ENCODE measurements at regions not wholly inside any gene's neighbourhood (a gene's known extent, or its start where the extent isn't known, plus 50 kb on each side); places are given as distances from the start of the nearest gene placed in this dataset.

GRCh38 chr18:10239103-10239502 lies 215.3 kb upstream of the APCDD1 start:
- H3K4me3 ChIP-seq (ENCODE audit: low read length): no peak overlapping the region
- no peak overlapping the region for H3K4me2 ChIP-seq (ENCODE audit: low read length)
- H3K36me3 ChIP-seq (ENCODE audit: insufficient read depth, low read length): no peaks in the 10 kb centered on the region
- no peak overlapping the region for H3K9ac ChIP-seq (ENCODE audit: low read depth, low read length)
- H3K27me3 ChIP-seq (ENCODE audit: control insufficient read depth, insufficient read depth, low read length): peaks cover 10% of the 10 kb centered on the region
- H3K9me3 ChIP-seq (replicated peaks; ENCODE audit: low read length): no peaks in the 10 kb centered on the region
- H3K4me1 ChIP-seq (ENCODE audit: control insufficient read depth, insufficient read depth, low read length): peaks cover 8% of the 10 kb centered on the region

- Histone ChIP-seq H3K9ac (ENCODE audit: low read depth, low read length) (no peak overlapping the region), H3K4me3 (ENCODE audit: low read length) (no peak overlapping the region), H3K27me3 (ENCODE audit: control insufficient read depth, insufficient read depth, low read length) (peaks cover 20% of the 10 kb centered on the region), H3K4me2 (ENCODE audit: low read length) (no peak overlapping the region), H3K4me1 (ENCODE audit: control insufficient read depth, insufficient read depth, low read length) (peaks cover 3% of the 10 kb centered on the region), H3K36me3 (ENCODE audit: insufficient read depth, low read length) (no peaks in the 10 kb centered on the region), H3K9me3 (replicated peaks; ENCODE audit: low read length) (no peaks in the 10 kb centered on the region)
These were observed 214.3 kb upstream of the APCDD1 start for GRCh38 chr18:10239991-10240634.

DNA sequence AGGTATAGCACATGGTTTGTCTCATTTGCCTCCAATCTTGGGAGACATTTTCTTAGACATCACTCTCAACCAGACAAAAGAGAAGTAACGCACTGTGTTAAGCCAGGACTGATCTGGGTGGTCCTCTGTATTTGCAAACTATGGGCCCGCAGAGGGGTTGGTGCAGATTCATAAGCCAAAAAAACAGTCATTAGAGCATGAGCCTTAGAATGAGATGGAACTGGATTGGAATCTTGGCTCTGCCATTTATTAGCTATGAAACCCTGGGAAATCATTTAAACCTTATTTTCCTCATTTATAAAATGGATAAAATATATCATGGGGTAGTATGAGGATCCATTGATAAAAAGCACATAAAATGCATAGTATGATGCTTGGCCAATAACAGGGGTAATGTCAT lies 213.5 kb upstream of the APCDD1 start:
- Histone ChIP-seq H3K4me1 (ENCODE audit: control insufficient read depth, insufficient read depth, low read length) (no peaks in the 10 kb centered on the region), H3K9ac (ENCODE audit: low read depth, low read length) (no peak overlapping the region), H3K36me3 (ENCODE audit: insufficient read depth, low read length) (no peaks in the 10 kb centered on the region), H3K9me3 (replicated peaks; ENCODE audit: low read length) (no peaks in the 10 kb centered on the region), H3K27me3 (ENCODE audit: control insufficient read depth, insufficient read depth, low read length) (peaks cover 27% of the 10 kb centered on the region), H3K4me2 (ENCODE audit: low read length) (no peak overlapping the region), H3K4me3 (ENCODE audit: low read length) (no peak overlapping the region)

GRCh38 chr18:10241579-10241978 lies 212.9 kb upstream of the APCDD1 start:
- H3K4me3 ChIP-seq (ENCODE audit: low read length): no peak overlapping the region

GRCh38 chr18:10242936-10243680 lies 211.3 kb upstream of the APCDD1 start:
- Histone ChIP-seq H3K9me3 (replicated peaks; ENCODE audit: low read length) (no peaks in the 10 kb centered on the region), H3K4me2 (ENCODE audit: low read length) (no peak overlapping the region), H3K27me3 (ENCODE audit: control insufficient read depth, insufficient read depth, low read length) (peaks cover 38% of the 10 kb centered on the region), H3K4me1 (ENCODE audit: control insufficient read depth, insufficient read depth, low read length) (no peaks in the 10 kb centered on the region), H3K36me3 (ENCODE audit: insufficient read depth, low read length) (no peaks in the 10 kb centered on the region), H3K4me3 (ENCODE audit: low read length) (no peak overlapping the region), H3K9ac (ENCODE audit: low read depth, low read length) (no peak overlapping the region)

More at GRCh38 chr18:10241579-10241978, 212.9 kb upstream of the APCDD1 start:
- Histone ChIP-seq H3K9me3 (replicated peaks; ENCODE audit: low read length) (no peaks in the 10 kb centered on the region), H3K27me3 (ENCODE audit: control insufficient read depth, insufficient read depth, low read length) (peaks cover 27% of the 10 kb centered on the region), H3K9ac (ENCODE audit: low read depth, low read length) (no peak overlapping the region), H3K4me1 (ENCODE audit: control insufficient read depth, insufficient read depth, low read length) (no peaks in the 10 kb centered on the region), H3K4me2 (ENCODE audit: low read length) (no peak overlapping the region), H3K36me3 (ENCODE audit: insufficient read depth, low read length) (no peaks in the 10 kb centered on the region)

DNA sequence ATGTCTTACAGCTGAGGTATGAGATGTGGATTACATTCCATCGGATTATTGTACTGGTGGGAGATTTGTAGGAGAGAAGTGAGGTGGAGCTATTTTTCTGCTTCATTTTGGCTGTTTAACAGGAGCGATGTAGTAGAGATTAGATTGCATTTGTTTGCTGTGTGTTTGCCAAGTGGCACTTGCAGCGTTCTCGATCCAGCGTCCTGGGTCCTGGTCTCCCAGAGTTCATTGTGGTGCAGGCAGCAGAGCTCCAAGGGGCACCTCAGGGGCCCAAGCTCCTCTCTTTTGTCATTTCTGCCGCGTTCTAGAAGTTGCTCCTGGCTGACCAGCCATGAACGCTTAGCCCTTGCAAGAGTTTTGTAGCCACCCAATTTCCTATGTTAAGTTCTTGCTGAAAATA lies 210.1 kb upstream of the APCDD1 start:
- no peaks in the 10 kb centered on the region for H3K36me3 ChIP-seq (ENCODE audit: insufficient read depth, low read length)
- peaks cover 38% of the 10 kb centered on the region for H3K27me3 ChIP-seq (ENCODE audit: control insufficient read depth, insufficient read depth, low read length)
- no peaks in the 10 kb centered on the region for H3K4me1 ChIP-seq (ENCODE audit: control insufficient read depth, insufficient read depth, low read length)
- H3K9me3 ChIP-seq (replicated peaks; ENCODE audit: low read length): no peaks in the 10 kb centered on the region
- no peak overlapping the region for H3K4me2 ChIP-seq (ENCODE audit: low read length)
- no peak overlapping the region for H3K9ac ChIP-seq (ENCODE audit: low read depth, low read length)
- H3K4me3 ChIP-seq (ENCODE audit: low read length): no peak overlapping the region

DNA sequence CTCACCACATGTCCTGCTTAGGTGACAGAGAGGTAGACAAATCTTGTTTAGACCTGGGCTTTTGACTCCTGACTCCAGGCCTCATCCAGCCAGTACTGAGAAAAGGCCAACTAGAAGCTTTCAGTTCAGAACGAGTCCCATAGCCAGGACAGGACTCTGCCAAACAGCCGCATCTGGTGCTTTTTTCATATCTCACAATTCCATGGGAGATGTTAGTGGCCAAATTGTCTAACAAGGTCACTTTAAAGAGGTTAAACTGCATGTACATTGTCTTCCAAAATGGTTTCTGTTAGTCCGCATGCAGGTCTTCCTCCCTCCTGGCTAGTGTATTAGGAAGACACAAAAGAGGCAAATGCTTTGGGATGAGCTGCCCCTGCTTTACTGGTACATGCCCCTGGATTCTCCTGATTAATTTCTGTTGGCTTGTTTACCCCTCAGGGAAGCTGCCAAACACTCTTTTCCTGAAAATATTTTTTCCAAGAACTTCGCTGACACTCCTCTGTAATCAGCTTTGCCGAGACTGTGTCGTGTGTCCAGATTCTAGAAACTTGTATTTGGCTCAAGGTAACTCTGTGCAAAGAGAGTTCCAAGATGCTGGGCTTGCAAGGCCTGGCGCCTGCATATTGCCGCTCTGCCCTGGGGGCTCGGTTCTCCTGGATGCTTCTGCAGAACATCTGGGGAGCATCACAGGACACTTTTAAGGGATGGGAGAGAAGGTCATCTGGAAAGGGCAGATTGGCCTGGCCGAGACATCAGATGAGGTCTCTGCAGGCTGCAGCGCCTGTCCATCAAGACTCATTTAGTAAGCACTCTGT lies 209.2 kb upstream of the APCDD1 start:
- H3K4me3 ChIP-seq (ENCODE audit: low read length): no peak overlapping the region
- no peaks in the 10 kb centered on the region for H3K36me3 ChIP-seq (ENCODE audit: insufficient read depth, low read length)
- H3K4me2 ChIP-seq (ENCODE audit: low read length): no peak overlapping the region
- no peak overlapping the region for H3K9ac ChIP-seq (ENCODE audit: low read depth, low read length)
- H3K27me3 ChIP-seq (ENCODE audit: control insufficient read depth, insufficient read depth, low read length): peaks cover 35% of the 10 kb centered on the region
- H3K4me1 ChIP-seq (ENCODE audit: control insufficient read depth, insufficient read depth, low read length): no peaks in the 10 kb centered on the region
- H3K9me3 ChIP-seq (replicated peaks; ENCODE audit: low read length): no peaks in the 10 kb centered on the region

- no peak overlapping the region for H3K4me2 ChIP-seq (ENCODE audit: low read length)
- no peak overlapping the region for H3K4me3 ChIP-seq (ENCODE audit: low read length)
- no peak overlapping the region for H3K9ac ChIP-seq (ENCODE audit: low read depth, low read length)
- no peaks in the 10 kb centered on the region for H3K9me3 ChIP-seq (replicated peaks; ENCODE audit: low read length)
- no peaks in the 10 kb centered on the region for H3K4me1 ChIP-seq (ENCODE audit: control insufficient read depth, insufficient read depth, low read length)
- H3K27me3 ChIP-seq (ENCODE audit: control insufficient read depth, insufficient read depth, low read length): peaks cover 34% of the 10 kb centered on the region
- no peaks in the 10 kb centered on the region for H3K36me3 ChIP-seq (ENCODE audit: insufficient read depth, low read length)
These were observed 208.6 kb upstream of the APCDD1 start for GRCh38 chr18:10245846-10246175.

DNA sequence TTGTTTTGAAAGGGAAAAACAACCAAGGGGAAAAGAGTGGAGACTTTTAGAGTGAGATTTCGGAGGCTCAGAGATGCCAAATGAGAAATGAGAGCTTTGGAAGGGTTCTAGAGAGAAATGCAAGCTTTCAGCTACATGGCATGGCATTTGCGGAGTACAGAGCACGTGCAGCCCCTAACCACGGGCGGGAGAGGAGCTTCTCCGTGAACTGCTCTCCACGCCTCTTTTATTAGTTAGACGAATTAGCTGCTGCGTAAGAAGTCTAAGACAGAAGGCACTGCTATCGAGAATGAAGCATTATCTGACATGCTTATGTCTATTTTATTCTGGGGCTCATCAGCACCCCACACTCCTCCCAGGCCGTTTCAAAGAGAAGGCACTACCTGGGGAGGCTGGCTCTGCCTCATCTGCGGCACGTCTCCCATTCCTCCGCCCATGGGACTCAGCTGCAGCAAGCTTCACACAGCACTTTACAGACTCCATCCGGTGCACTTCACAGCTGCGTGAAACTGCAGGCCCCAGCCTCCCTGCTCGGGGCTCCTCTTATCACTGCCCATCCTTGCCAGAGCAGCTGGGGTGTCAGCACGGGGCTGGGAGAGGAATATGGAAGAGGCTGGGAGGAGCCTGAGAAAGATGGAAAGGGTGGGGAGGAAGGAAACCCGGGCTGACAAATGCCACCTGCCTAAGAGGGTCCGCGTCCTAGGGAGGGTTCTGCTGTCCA lies 207.3 kb upstream of the APCDD1 start:
- Histone ChIP-seq H3K9me3 (replicated peaks; ENCODE audit: low read length) (no peaks in the 10 kb centered on the region), H3K27me3 (ENCODE audit: control insufficient read depth, insufficient read depth, low read length) (peaks cover 31% of the 10 kb centered on the region), H3K9ac (ENCODE audit: low read depth, low read length) (no peak overlapping the region), H3K4me3 (ENCODE audit: low read length) (no peak overlapping the region), H3K4me1 (ENCODE audit: control insufficient read depth, insufficient read depth, low read length) (no peaks in the 10 kb centered on the region), H3K4me2 (ENCODE audit: low read length) (no peak overlapping the region), H3K36me3 (ENCODE audit: insufficient read depth, low read length) (no peaks in the 10 kb centered on the region)

DNA sequence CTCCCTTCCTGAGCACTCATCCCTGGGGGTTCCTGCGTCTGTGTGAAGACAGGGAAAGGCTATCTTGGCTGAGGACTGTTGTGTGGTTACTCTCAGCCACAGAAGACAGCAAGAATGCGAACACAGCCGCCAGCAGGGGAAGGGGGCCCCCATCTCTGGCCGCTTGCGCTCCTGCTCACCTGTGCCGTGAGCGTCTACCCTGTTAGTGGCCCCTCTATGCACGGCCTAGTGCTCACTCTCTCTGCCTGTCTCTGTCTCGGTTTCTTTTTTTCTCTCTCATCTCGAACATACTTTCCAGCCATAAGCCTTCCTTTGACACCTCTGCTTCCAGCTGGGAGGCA lies 206.7 kb upstream of the APCDD1 start:
- no peaks in the 10 kb centered on the region for H3K9me3 ChIP-seq (replicated peaks; ENCODE audit: low read length)
- H3K36me3 ChIP-seq (ENCODE audit: insufficient read depth, low read length): no peaks in the 10 kb centered on the region

DNA sequence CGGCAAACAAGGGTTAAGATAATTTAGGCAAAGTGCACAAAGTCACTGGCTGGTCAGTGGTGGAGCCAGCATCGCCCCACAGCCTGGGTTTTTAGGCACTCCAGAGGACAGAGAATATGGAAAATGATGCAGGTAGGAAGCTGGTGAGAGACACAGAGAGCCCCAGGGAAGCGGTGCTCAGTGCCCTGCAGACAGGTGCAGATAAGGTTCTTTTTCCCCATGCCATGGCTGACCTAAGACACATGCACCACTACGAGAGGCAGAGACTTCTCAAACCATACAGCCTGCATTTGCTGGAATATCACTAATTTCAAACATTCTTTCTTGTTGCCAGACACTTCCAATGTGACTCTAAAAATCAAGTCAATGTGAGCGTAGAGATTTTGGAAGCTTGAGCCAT lies 205.7 kb upstream of the APCDD1 start:
- no peak overlapping the region for H3K9ac ChIP-seq (ENCODE audit: low read depth, low read length)

More for the DNA sequence above, 206.7 kb upstream of the APCDD1 start:
- Histone ChIP-seq H3K27me3 (ENCODE audit: control insufficient read depth, insufficient read depth, low read length) (peaks cover 31% of the 10 kb centered on the region), H3K4me3 (ENCODE audit: low read length) (no peak overlapping the region), H3K4me1 (ENCODE audit: control insufficient read depth, insufficient read depth, low read length) (no peaks in the 10 kb centered on the region), H3K9ac (ENCODE audit: low read depth, low read length) (no peak overlapping the region), H3K4me2 (ENCODE audit: low read length) (no peak overlapping the region)

More for the DNA sequence above, 205.7 kb upstream of the APCDD1 start:
- H3K36me3 ChIP-seq (ENCODE audit: insufficient read depth, low read length): no peaks in the 10 kb centered on the region
- H3K27me3 ChIP-seq (ENCODE audit: control insufficient read depth, insufficient read depth, low read length): peaks cover 31% of the 10 kb centered on the region
- H3K9me3 ChIP-seq (replicated peaks; ENCODE audit: low read length): no peaks in the 10 kb centered on the region
- H3K4me2 ChIP-seq (ENCODE audit: low read length): no peak overlapping the region
- no peak overlapping the region for H3K4me3 ChIP-seq (ENCODE audit: low read length)
- H3K4me1 ChIP-seq (ENCODE audit: control insufficient read depth, insufficient read depth, low read length): no peaks in the 10 kb centered on the region
